Breast epithelium (tissue), 3 donors: ENCODE measurements at regions not wholly inside any gene's neighbourhood (a gene's known extent, or its start where the extent isn't known, plus 50 kb on each side); places are given as distances from the start of the nearest gene placed in this dataset.

ENCODE experiments used
- CTCF ChIP-seq, 3 donors: fragments of 450-650 bp; IDR thresholded peaks; one replicate each; pipeline ENCODE4 v1.5.1; 2016 to 2017; ENCODE audit warnings: antibody characterized with exemption in 3 of 3, mild to moderate bottlenecking in 3 of 3, moderate library complexity in 3 of 3
- POLR2A ChIP-seq: fragments of 450-650 bp; IDR thresholded peaks from one replicate; pipeline ENCODE4 v1.6.1; 2016; ENCODE audit warnings: antibody characterized with exemption, mild to moderate bottlenecking, moderate library complexity
- POLR2AphosphoS5 ChIP-seq, 3 donors: sonication (generic); formaldehyde crosslinking; IDR thresholded peaks; one replicate each; pipeline ENCODE4 v1.6.1; 2017; ENCODE audit warnings: antibody characterized with exemption in 3 of 3

GRCh38 chr22:47822422-47822821 lies 1060.0 kb downstream of the TBC1D22A start:
- TF ChIP-seq CTCF (IDR thresholded peaks at IDR 0.05) (no peak), POLR2A (no peak), POLR2AphosphoS5 (IDR thresholded peaks at IDR 0.05) (no peak)
